ENCODE measurements at regions not wholly inside any gene's neighbourhood (a gene's known extent, or its start where the extent isn't known, plus 50 kb on each side); places are given as distances from the start of the nearest gene placed in this dataset.

DNA sequence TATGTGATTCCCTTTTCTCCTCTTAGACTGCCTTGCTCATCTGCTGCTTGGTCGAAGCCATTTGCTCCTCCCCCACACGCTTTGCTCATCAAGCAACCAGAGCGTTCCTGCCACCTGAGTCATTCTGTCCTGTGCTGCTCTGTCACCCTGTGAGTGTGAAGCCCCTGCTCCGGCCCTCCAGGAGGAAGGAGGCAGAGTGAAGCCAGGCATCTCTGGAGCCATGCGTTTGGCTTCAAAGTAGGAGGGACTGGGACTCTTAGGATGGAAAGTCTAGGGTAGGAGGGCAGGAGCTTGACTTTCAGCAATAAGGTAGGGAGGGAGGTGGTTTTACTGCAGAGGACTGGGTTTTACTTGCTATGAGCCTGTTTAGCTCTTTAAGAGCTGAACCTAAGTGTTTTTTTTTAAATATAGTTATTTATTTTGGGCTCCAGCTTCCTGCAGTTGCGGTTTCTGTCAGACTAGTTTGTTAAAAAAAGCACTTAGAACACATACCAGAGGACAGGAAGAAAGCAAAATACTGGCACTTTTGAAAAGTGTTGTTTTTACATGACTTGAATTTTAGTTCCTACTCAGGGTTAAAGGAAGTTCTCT lies 63.6 kb downstream of the SPINK2 start:
- DNase-seq (no peak), ATAC-seq (no peak)
- intact Hi-C loops (cut with micrococcal nuclease): no loop called here

DNA sequence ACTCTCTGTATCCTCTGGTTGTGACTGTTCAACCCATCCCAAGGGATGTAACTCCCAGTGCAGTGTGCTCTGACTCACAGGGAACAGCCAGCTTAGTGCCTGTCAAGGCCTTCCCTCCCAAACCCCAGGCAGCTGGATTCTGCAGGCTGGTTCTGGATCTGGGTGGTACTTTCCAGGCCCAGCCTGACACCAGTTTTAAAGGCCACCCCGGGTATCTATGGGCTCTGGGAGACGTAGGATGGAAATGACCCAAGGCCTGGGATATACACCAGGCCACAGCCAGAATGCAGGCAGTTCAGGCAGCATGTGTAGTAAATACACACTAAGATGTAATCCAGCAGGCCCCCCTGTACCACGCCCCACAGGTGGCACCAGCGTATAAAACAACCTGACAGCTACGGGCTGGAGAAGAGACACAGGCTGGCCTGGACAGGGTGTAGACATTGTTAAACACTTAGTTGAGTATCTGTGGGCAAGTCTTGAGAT lies 64.2 kb downstream of the SPINK2 start:
- intact Hi-C loops (cut with micrococcal nuclease): no loop called here

DNA sequence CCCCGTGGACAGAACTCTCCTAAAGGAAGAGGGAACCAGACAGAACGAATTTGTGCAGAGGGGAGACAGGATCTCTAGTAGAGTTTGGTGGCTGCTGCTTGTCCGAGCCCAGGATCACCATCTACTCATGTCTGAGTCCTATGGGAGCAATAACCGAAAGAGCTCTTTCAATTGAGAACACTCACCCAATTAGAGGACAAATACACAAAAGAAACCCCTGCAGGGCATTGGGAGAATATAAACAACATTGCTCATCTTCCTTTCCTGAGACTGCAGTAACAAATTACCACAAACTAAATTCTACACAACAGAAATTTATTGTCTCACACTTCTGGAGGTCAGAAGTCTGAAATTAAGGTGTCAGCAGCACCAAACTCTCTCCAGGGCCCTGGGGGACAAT lies 65.6 kb downstream of the SPINK2 start:
- ATAC-seq: no peak
- DNase-seq: no peak
- intact Hi-C loops (cut with micrococcal nuclease): no loop called here

More for the DNA sequence above, 64.2 kb downstream of the SPINK2 start:
- DNase-seq (no peak), ATAC-seq (no peak)

DNA sequence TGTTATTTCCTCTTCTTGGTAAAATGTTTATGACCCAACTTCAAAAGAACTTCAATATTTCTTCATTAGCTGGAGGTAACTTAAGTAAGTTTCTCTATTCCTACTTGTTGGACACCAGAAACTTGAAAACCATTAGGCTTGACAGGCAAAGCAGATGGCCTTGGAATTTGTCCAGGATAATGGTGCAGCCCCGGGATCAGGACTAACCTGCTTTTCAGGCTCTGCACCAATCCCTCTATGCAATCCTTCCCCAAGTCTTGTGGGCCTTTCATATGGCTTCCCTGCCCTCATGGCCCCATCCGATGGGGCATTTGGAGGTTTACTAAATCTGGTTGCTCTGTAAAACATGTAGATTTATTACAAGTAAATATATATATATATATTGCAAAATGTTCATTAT lies 68.5 kb downstream of the SPINK2 start:
- ATAC-seq (no peak), DNase-seq (no peak)
- intact Hi-C loops (cut with micrococcal nuclease): no loop called here

DNA sequence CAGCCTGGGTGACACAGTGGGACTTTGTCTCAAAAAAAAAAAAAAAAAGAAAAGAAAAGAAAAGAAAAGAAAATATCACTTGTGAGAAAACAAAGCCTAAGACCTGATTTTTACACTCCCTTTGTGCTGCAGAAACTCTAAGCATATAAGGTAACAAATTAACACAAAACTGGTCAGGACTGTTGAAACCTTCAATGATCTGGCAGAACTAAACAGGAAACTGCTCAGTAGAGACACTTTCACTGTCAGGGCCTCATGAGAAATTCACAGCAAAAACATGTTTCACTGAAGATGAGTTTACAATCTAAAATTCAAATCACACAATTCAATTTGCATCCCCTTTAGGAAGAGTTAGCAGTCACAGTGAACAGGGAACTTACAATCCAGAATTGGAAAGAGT lies 69.1 kb upstream of the HOPX start:
- intact Hi-C loops (cut with micrococcal nuclease): no loop called here
- DNase-seq: no peak
- ATAC-seq: no peak

DNA sequence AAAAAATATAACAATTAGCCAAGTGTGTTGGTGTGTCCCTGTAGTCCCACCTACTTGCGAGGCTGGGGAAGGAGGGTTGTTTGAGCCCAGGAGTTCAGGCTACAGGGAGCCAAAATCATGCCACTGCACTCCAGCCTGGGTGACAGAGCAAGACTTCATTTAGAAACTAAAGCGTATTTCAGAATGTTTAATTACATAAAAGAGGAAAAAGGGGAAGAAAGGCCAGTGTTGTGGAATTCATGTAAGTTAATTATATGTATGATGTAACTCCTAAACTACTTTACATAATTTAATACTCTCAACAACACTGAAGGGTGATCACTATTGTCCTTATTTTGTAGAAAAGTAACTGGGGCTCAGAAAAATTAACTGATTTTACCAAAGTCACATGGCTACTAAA lies 67.2 kb upstream of the HOPX start:
- intact Hi-C loops (cut with micrococcal nuclease): no loop called here
- DNase-seq: no peak
- ATAC-seq: no peak

DNA sequence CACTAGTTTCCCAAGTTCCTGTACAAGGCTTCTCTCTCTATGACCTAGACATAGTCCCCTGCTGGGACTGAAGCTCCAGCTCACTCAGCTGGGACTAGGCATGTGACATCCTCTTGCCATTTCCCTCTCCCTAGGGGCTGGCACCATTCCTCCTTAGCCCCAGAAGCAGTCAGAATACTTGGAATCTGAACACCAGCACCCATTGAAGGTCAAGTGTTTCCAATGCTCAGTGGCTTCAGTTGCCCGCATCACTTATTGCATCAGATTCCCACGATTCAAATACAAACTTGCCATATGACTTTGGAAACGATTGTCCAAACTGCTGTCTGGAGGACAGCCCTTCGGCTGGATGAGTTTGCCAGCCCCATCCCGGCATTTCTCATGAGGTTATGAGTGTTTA lies 65.5 kb upstream of the HOPX start:
- intact Hi-C loops (cut with micrococcal nuclease): no loop called here
- DNase-seq (no peak), ATAC-seq (no peak)

DNA sequence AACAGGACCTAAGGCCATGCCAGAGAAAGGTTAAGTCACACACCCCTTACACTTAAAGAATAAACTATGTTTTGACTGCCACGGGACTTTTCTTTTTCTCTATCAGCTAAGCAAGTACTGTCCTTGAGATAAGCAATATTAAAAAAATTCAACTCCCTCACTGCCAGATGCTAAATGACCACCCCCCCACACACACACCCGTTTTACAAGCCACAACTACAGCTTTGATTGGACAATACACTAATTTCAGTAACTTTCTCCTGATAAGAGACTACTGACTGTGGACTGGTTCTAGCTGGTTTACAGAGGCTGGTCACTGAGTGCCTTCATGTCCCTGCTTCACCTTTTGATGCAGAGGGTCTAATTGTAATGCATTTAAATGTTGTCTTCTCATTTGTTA lies 63.9 kb upstream of the HOPX start:
- ATAC-seq: no peak
- intact Hi-C loops (cut with micrococcal nuclease): no loop called here

DNA sequence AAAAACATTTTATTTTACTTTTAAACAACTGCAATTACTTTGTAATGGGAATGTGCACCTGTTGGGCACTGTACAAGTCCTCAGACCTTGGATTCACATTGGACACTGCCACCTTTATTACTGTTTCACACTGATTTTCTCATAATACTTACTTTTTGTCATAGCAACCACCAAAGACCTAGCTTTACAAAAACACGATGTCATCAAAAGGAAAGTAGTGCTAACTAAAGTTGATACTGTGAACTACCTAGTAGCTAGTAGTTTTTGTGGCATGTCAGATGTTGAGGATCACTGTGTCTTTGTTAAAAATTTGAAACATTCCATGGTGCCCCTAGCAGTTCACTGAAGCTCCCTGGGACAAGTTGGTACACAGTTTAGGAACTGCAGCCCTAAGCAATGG lies 62.9 kb upstream of the HOPX start:
- no peak for DNase-seq
- intact Hi-C loops (cut with micrococcal nuclease): no loop called here

More for the DNA sequence above, 63.9 kb upstream of the HOPX start:
- no peak for DNase-seq

DNA sequence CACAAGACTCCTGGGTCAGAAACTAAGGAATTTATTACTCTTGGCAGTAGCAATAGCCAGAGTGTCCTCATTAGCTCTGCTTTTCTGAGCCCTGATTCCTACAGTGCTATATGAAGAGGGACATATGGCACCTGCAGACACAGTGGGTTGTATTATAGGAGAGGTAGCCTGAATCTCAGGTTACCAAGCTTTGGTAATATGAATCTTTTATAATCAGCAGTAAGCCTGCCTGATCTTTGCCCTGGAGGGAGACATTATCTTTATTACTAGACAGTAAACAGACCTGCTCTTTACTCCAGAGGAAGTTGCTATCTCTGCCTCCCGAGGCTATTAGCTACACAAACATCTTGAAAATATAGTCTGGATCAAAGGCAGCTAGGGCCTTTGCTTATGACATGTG lies 62.5 kb upstream of the HOPX start:
- intact Hi-C loops (cut with micrococcal nuclease): no loop called here
- no peak for DNase-seq
- ATAC-seq: no peak

More for the DNA sequence above, 62.9 kb upstream of the HOPX start:
- ATAC-seq: no peak

DNA sequence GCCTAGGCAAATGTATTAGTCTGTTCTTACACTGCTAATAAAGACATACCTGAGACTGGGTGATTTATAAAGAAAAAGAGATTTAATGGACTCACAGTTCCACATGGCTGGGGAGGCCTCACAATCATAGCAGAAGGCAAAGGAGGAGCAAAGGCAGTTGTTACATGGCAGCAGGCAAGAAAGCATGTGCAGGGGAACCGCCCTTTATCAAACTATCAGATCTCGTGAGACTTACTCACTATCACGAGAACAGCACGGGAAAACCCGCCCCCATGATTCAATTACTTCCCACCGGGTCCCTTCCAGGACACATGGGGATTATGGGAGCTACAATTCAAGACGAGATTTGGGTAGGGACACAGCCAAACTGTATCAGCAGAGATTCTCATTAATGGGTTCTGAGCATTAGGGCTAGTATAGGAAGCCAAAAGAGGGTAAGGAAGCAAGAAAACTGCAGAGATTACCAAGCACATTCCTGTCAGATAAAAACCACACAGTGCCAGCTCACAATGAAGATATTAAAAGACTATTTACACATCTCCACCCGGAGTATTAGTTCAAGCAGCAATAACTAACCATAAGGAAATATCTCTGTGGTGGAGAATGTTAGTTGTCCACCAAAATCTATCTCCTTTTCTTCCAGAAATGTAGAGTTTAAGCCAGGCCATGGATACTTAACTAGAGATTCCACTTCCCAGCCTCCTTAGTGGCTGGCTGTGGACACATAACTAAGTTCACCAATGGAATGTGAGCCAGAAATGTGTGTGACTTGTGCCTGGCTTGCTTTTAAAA lies 61.2 kb upstream of the HOPX start:
- ATAC-seq (no peak), DNase-seq (no peak)
- intact Hi-C loops (cut with micrococcal nuclease): no loop called here

DNA sequence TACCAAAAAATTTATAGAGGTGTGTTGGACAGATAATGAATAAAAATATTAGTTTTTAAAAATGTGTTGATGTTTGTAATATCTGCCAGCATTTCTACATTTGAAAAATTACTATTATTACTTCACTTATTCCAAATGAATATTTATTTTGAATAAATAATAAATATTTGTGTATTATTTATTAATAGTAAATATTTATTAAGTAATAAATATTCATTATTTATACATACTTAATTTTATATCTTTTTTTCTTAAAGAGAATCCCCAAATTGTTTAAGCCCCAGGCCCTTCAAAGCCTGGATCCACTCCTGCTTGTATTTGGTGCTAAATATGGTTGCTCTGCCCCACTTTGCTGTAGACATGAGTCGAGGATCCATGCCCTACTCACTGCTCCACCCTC lies 60.5 kb upstream of the HOPX start:
- DNase-seq (no peak), ATAC-seq (no peak)
- intact Hi-C loops (cut with micrococcal nuclease): no loop called here

DNA sequence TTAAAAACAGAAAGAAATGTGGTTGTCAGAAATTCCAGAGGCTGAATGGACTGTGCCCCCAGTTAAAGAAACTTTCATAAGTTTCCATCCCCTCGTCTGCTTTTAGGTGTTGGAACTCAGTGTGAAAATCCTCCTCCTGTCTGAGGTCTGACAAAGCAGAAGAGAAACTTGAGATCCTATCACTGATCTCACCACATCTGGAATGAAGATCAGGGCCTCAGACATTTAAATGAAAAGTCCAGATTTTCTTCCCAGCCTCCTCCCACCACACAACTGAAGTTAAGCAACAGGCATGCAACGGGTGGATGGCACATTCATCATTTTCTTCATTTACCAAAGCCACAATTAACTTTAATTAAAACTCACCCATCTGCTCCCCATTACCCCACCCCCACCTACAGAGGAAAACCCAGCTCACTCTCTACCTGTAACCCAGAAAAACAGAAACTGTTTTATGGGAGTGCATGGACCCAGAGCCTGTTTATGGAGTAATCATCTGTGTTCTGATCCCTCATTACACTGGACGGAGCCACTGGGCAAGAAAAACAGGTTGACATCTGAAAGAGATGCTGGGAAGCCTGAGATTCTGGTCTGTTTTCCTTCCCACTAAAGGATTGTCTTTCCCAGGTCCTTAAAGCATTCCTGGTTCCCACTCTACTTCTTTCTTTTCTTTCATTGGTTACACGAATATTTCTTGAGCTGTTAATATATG lies 58.1 kb upstream of the HOPX start:
- intact Hi-C loops (cut with micrococcal nuclease): no loop called here
- DNase-seq: no peak
- no peak for ATAC-seq

DNA sequence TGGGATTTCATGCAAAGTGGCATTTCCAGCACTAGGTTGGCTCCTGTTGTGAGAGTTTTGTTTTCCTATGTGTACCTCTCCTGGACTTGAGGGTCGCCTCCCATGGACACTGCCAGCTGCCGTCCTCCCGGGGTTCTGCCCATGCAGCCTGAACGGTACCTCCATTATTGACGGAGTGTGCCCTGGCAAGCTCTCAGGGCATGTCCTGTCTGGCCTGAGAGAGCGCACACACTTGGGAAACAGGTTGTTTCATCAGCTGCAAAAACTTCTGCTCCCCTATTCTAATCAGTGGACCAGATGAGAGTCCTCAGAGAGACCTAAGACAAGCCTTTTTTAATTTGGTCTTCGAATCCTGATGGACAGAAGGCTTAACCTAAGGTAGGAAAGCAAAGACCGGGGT lies 56.6 kb upstream of the HOPX start:
- ATAC-seq (no peak), DNase-seq (no peak)
- intact Hi-C loops (cut with micrococcal nuclease): no loop called here

DNA sequence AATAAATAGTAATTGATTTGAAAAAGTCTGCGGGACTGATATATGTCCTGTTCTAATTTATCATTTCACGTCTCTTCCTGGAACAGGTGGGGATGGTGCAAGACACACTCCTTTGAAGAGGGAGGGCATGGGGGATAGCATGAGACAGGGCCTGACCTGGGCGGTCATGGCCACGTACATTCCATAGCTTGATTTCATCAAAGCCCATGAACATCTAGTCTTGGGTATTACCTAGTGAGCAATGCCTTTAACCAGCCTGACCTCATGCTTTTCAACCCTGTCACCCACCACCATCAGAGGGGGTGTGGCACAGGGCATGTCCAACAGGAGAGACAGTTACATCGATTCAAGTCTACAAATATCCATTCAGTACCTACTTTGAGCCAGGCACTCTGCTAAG lies 52.3 kb upstream of the HOPX start:
- intact Hi-C loops (cut with micrococcal nuclease): no loop called here
- no peak for ATAC-seq
- DNase-seq: no peak

DNA sequence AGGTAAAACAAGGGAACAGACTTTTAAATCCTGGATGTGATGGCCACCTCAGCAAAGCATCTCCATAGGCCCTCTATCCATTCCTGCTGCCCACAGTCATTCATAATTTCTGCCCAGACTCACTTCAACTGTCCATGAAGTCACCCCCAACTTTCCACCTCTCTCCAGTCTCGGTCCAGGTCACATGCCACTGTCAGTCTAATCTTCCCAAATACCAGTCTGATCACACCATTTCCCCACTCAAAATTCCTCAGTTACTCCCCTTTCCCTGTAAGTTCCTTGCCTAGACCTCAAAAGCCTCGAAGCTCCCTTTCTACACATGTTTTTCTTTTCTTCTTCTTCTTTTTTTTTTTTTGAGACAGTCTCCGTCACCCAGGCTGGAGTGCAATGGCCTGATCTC lies 51.2 kb upstream of the HOPX start:
- no peak for ATAC-seq
- intact Hi-C loops (cut with micrococcal nuclease): no loop called here
- DNase-seq: no peak

DNA sequence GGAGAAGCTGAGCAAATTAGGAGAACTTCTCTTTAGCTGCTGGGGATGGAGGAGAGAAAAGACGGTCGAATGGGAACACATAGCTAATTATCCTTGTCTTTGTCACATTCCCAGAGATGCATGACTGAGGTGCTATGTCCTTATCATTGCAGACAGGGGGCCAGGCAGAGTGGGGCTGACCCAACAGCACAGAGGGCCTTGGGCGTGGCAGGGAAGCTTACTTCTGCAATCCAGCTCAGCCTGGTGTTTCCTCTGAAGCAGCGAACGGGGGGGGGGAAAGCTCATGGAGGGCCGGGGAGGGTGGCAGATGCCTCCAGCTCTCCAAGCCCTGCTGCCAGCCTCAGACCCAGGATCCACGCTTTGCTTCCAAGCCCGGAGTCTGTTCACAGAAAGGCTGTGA lies 50.8 kb upstream of the HOPX start:
- ATAC-seq (peak; percentile 43), DNase-seq (peak; percentile 53)
- intact Hi-C loops (cut with micrococcal nuclease): no loop called here
